B cell (primary cell): ENCODE measurements at regions not wholly inside any gene's neighbourhood (a gene's known extent, or its start where the extent isn't known, plus 50 kb on each side); places are given as distances from the start of the nearest gene placed in this dataset.

Experiments
- EZH2 ChIP-seq: IDR thresholded peaks from 2 replicates; pipeline ENCODE4 v1.6.1; 2012; ENCODE audit warnings: borderline replicate concordance, low read depth, mild to moderate bottlenecking, moderate library complexity, low read length; ENCODE audit not compliant: insufficient read depth, poor library complexity, severe bottlenecking
- TF ChIP-seq, protein P1 (sequence below): fragments of 200-600 bp; IDR thresholded peaks from one replicate; pipeline ENCODE4 v1.8.0; 2022; ENCODE audit warnings: antibody characterized with exemption, mild to moderate bottlenecking

DNA sequence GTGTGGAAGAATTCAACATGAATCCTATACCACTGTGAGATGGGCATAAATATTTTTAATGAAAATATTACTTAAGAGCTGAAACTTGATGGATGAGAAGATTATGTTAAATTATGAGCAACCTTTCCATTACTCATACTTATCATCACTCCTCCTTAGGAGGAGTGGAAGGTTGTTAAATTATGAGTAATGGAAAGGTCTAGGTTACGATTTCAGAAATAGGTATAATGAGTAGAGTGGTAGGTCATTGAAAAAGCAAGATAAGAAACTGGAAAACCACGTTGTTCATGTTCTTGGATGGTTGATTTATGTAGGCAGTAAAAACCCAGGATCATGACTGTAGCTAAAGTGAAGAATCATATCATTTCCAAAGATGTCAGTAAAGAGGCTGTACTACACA is 973.2 kb upstream of the RAG2 start:
- TF ChIP-seq, protein P1, sequence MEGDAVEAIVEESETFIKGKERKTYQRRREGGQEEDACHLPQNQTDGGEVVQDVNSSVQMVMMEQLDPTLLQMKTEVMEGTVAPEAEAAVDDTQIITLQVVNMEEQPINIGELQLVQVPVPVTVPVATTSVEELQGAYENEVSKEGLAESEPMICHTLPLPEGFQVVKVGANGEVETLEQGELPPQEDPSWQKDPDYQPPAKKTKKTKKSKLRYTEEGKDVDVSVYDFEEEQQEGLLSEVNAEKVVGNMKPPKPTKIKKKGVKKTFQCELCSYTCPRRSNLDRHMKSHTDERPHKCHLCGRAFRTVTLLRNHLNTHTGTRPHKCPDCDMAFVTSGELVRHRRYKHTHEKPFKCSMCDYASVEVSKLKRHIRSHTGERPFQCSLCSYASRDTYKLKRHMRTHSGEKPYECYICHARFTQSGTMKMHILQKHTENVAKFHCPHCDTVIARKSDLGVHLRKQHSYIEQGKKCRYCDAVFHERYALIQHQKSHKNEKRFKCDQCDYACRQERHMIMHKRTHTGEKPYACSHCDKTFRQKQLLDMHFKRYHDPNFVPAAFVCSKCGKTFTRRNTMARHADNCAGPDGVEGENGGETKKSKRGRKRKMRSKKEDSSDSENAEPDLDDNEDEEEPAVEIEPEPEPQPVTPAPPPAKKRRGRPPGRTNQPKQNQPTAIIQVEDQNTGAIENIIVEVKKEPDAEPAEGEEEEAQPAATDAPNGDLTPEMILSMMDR: no peak
- no peak for TF ChIP-seq EZH2
